ENCODE measurements at regions not wholly inside any gene's neighbourhood (a gene's known extent, or its start where the extent isn't known, plus 50 kb on each side); places are given as distances from the start of the nearest gene placed in this dataset.
A peak's percentile ranks its signal among the peaks of the same experiment; 100 is the strongest.

- Histone ChIP-seq H3K4me1 (no peaks in the 10 kb centered on the region), H3K27ac (no peak overlapping the region), H3K9me3 (no peaks in the 10 kb centered on the region), H3K27me3 (no peaks in the 10 kb centered on the region), H3K4me3 (no peak overlapping the region), H3K36me3 (no peaks in the 10 kb centered on the region)
- no peak for DNase-seq
- TF ChIP-seq CTCF (IDR thresholded peaks at IDR 0.05) (peak; percentile 24 to 49 (median 32)), POLR2A (IDR thresholded peaks at IDR 0.05) (no peak)
- ATAC-seq = no peak
- 28% methylated on average over 2 of the region's 2 CpGs for WGBS (ENCODE audit: insufficient coverage, low coverage, low lambda C conversion rate, missing lambda C conversion rate)
- intact Hi-C loops (cut with DNase I) = no loop called here
Observed at GRCh38 chr4:13248621-13249298, 235.4 kb downstream of the RAB28 start.

- H3K9me3 ChIP-seq = no peaks in the 10 kb centered on the region
- no peaks in the 10 kb centered on the region for H3K36me3 ChIP-seq
- ATAC-seq (no peak), DNase-seq (no peak)
- no peaks in the 10 kb centered on the region for H3K27me3 ChIP-seq
- H3K27ac ChIP-seq = no peak overlapping the region
- H3K4me1 ChIP-seq = no peaks in the 10 kb centered on the region
- intact Hi-C loops (cut with DNase I) = no loop called here
- TF ChIP-seq POLR2A (IDR thresholded peaks at IDR 0.05) (no peak), CTCF (IDR thresholded peaks at IDR 0.05) (no peak)
- H3K4me3 ChIP-seq = no peak overlapping the region
- WGBS (ENCODE audit: insufficient coverage, low coverage, low lambda C conversion rate, missing lambda C conversion rate) = 92% methylated on average over 1 of the region's 1 CpG
Observed at GRCh38 chr4:13246107-13246506, 238.0 kb downstream of the RAB28 start.

GRCh38 chr4:13244444-13244843, 239.7 kb downstream of the RAB28 start:
- intact Hi-C loops (cut with DNase I) = no loop called here
- WGBS (ENCODE audit: insufficient coverage, low coverage, low lambda C conversion rate, missing lambda C conversion rate) = 43% methylated on average over 2 of the region's 2 CpGs
- no peaks in the 10 kb centered on the region for H3K36me3 ChIP-seq
- ATAC-seq (no peak), DNase-seq (no peak)
- no peak overlapping the region for H3K4me3 ChIP-seq
- no peak for TF ChIP-seq POLR2A (IDR thresholded peaks at IDR 0.05)
- no peak for TF ChIP-seq CTCF (IDR thresholded peaks at IDR 0.05)
- H3K9me3 ChIP-seq = no peaks in the 10 kb centered on the region
- H3K4me1 ChIP-seq = no peaks in the 10 kb centered on the region
- no peak overlapping the region for H3K27ac ChIP-seq
- no peaks in the 10 kb centered on the region for H3K27me3 ChIP-seq

- H3K36me3 ChIP-seq = no peaks in the 10 kb centered on the region
- H3K9me3 ChIP-seq = no peaks in the 10 kb centered on the region
- DNase-seq (no peak), ATAC-seq (no peak)
- no peak overlapping the region for H3K27ac ChIP-seq
- no peak for TF ChIP-seq CTCF (IDR thresholded peaks at IDR 0.05)
- TF ChIP-seq POLR2A (IDR thresholded peaks at IDR 0.05) = no peak
- intact Hi-C loops (cut with DNase I) = no loop called here
- H3K4me3 ChIP-seq = no peak overlapping the region
- no peaks in the 10 kb centered on the region for H3K4me1 ChIP-seq
- no peaks in the 10 kb centered on the region for H3K27me3 ChIP-seq
Observed at GRCh38 chr4:13243152-13243551, 241.0 kb downstream of the RAB28 start.

- H3K36me3 ChIP-seq = no peaks in the 10 kb centered on the region
- no peak overlapping the region for H3K4me3 ChIP-seq
- no peaks in the 10 kb centered on the region for H3K4me1 ChIP-seq
- H3K27ac ChIP-seq = no peak overlapping the region
- H3K9me3 ChIP-seq = no peaks in the 10 kb centered on the region
- WGBS (ENCODE audit: insufficient coverage, low coverage, low lambda C conversion rate, missing lambda C conversion rate) = 65% methylated on average over 3 of the region's 3 CpGs
- no peak for DNase-seq
- no peak for ATAC-seq
- H3K27me3 ChIP-seq = no peaks in the 10 kb centered on the region
- TF ChIP-seq POLR2A (IDR thresholded peaks at IDR 0.05) (no peak), CTCF (IDR thresholded peaks at IDR 0.05) (no peak)
- intact Hi-C loops (cut with DNase I) = no loop called here
Observed at GRCh38 chr4:13240066-13240465, 244.1 kb downstream of the RAB28 start.

Measured in right lobe of liver (tissue), 6 donors.